Right renal pelvis (tissue), 4 donors: ENCODE measurements at regions not wholly inside any gene's neighbourhood (a gene's known extent, or its start where the extent isn't known, plus 50 kb on each side); places are given as distances from the start of the nearest gene placed in this dataset.
A peak's percentile ranks its signal among the peaks of the same experiment; 100 is the strongest.

Experiments used
- DNase-seq, 4 donors: peaks; one replicate each; pipeline ENCODE4 v3.0.0-alpha.2; 2013; ENCODE audit warnings: low read depth in 4 of 4, low spot score in 3 of 4, missing footprints in 1 of 4

DNA sequence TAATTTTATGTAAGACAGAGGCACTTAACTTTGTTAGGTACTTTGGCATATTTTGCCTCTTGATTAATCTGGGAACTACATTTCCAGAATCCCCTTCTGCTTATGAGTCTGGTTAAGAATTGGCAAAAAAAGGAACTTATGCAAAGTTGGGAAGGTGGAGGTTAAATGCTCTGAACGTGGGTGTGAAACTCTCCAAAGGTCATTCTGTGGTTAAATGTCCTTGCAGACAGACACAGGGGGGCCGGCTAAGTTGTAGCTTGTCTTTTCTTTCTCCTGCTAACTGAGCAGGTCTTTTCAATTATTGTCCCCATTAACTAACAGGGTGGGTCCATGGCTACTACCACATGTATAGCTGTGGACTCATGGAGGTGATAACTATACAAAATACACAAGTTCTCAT, 248.6 kb upstream of the NOVA1 start:
- no peak for DNase-seq

DNA sequence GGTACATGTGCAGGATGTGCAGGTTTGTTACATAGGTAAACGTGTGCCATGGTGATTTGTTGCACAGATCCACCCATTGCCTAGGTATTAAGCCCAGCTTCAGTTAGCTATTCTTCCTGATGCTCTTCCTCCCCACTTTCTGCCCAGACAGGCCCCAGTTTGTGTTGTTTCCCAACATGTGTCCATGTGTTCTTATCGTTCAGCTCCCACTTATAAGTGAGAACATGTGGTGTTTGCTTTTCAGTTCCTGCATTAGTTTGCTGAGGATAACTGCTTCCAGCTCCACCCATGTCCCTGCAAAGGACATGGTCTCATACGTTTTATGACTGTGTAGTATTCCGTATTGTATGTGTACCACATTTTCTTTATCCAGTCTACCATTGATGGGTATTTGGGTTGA, 251.7 kb upstream of the NOVA1 start:
- DNase-seq = no peak

DNA sequence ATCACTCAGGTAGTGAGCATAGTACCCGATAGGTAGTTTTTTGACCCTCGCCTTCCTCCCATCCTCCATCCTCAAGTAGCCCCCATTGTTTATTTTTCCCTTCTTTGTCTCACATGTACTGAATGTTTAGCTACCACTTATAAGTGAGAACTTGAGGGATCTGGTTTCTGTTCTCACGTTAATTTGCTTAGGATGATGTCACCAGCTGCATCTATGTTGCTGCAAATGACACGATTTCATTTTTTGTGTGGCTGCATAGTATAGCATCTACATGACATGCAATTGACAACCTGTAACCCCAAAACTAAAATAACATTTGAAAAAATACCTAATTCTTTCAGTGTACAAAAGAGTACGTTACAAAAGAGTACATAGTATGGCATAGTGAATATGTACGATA, 254.0 kb upstream of the NOVA1 start:
- no peak for DNase-seq

DNA sequence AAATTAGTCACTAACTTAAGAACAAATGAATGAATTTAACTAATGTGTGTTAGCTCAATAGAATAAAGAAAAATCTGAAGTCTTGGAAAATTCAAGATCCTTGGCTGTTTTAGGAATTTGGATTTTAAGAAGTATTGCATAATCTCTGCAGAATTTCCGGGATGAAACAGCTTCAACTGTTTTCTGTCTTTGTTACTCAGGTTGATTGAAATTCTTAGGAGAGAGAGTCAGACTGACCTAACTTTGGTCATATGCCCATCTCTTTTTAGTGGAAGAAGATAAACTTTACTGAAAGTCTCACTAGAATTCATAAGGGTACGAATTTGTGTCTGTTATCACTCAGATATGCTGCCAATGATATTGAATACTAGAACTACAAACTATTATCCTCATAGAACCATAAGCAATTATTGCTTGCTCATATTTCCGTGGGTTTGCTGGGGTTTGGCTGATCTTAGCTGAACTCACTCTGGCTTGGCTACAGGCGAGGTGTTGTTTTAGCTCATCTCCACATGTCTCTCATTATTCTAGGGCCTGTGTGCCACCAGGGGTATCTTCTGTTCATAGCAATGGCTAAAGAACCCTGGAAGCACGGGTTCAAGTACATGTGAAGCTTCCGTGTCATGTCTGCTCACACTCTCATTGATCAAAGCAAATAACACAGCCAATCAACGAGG, 257.4 kb upstream of the NOVA1 start:
- no peak for DNase-seq

DNA sequence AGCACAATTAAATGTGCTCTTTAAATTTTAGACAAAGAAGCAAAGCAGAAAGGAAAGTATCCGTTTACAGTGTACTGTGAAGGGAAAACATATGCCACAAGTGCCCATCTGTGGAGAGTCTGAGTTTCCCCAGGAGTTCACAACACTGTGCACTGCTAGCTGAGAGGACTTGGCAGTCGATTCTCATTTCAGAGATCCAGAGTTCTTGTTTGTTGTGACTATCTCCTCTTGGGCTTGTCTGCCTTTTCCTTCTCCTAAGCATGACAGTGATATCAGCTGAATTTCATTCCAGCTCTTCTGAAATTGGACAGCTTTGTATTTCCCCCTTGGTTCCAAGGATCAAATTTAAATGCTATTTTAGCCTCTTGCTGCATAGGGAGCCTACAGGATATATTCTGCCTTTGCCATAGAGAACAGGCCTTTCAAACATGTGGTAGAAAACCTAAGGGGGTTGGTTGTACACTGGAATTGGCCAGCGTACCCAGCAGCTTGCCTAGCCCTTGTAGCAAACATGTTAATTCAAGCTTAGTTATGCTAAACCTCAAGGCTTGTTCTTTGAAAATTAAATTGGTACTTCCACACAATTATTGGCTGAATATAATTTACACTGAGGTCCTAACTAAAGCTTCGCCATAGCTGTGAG, 259.2 kb upstream of the NOVA1 start:
- DNase-seq = no peak

DNA sequence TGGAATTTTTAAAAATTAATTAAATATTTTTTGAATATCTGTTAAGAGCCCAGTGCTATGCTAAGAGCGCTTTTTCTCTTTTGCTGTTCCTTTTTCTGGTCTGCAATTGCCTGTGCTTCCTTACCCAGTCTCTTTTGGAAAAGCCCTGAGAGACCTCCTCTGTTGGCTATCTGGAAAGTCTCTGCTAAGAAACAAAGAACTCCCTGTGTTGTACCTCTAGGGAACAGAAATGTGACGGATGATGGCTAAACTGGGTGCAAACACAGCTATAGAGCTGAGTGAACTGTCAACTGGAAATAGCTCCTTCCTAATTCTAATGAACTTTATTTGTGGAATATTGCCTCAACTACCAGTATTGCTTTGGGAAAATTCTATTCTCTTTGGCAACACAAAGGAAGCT, 261.6 kb upstream of the NOVA1 start:
- no peak for DNase-seq

DNA sequence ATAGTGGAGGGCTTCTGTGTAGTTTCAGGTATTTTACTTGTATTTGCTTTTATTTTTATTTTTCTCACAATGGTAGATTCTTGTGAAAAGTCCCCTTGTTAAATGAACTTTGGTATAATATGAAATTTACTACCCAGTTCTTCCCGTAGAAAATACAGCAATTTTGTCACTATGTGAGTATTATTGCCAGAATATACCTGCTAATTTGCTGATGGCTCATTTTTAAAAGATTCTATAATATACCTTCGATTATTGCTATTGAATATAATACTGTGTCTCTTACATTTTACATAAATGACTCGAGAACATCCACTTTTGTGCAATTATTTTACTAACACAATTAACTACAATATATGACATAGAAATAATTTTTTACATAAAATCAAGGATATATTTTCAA, 262.3 kb upstream of the NOVA1 start:
- DNase-seq = no peak

DNA sequence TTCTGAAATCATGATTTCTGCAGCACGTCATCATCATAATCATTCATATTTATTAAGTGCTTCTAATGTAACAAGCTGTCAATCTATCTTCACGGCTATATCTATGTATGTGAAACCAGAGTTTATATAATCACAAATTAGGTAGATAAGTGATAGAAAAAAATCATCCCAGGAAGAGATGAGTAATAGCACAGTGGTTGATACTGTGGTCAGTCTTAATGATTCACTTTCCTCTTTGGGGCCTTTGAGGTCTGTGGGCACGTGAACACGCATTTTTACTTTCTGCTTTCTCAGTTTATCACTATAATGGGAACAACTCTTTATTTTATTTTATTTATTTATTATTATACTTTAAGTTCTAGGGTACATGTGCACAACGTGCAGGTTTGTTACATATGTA, 265.9 kb upstream of the NOVA1 start:
- DNase-seq = no peak

DNA sequence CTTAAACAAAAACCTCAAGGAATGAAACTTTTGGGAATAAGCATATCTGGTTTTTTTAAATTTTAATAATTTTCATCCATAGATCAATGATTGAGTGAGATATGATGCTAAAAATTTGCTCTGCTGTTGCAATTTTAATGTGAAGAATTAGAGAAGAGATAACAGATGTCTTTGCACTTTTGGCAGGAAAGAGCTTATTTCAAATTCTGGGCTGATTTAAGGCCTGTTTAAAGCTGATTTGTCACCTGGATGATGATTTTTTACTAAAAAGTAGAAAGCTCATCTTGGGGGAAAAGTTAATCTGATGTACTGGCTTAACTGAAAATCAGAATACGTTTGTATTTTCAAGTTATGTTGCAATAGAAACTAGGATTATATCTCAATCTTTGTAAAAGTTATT, 268.9 kb upstream of the NOVA1 start:
- no peak for DNase-seq

DNA sequence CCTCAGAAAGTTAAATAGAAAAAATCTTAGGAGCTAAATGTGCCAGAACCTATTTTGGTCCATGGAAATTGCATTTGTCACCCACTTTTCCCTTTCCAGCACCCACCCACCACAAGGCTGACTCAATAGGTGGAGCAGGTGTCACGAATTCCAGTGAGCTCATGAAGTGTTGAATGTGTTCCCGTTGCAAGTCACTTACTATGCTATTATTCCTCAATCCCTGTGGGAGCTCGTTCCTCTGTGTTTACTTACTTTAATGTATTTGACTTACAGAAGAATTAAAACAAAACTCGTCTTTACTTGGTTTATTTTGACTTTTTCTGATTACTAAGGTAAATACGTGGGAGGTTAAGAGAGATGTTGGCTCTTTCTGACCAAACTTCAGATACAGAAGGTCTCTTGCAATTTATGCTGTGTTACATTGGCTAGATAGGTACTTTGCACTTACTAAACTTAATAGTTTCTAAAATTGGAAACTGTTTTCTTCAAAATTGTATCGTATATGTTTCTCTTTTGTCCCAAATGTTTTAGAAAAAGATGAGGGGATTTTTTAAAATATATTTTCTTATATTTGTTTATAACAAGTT, 269.4 kb upstream of the NOVA1 start:
- no peak for DNase-seq

DNA sequence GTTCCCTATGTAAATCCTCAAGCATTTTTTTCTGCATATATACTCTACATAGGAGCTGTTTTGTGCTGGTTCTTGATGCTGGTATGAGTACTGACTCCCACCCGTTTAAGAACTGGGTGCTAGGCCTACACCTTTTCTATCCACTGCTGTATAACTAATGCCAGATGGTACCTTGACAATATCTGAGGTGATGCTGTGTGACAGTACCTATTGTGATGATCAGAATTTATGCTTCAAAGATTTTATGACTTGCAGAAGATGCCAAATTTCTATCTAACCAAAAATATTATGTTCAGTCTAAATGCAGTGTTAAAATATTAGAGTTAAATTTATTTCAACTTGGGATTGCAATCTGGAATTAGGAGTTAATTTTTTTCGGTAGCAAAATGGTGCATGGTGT, 272.3 kb upstream of the NOVA1 start:
- no peak for DNase-seq

DNA sequence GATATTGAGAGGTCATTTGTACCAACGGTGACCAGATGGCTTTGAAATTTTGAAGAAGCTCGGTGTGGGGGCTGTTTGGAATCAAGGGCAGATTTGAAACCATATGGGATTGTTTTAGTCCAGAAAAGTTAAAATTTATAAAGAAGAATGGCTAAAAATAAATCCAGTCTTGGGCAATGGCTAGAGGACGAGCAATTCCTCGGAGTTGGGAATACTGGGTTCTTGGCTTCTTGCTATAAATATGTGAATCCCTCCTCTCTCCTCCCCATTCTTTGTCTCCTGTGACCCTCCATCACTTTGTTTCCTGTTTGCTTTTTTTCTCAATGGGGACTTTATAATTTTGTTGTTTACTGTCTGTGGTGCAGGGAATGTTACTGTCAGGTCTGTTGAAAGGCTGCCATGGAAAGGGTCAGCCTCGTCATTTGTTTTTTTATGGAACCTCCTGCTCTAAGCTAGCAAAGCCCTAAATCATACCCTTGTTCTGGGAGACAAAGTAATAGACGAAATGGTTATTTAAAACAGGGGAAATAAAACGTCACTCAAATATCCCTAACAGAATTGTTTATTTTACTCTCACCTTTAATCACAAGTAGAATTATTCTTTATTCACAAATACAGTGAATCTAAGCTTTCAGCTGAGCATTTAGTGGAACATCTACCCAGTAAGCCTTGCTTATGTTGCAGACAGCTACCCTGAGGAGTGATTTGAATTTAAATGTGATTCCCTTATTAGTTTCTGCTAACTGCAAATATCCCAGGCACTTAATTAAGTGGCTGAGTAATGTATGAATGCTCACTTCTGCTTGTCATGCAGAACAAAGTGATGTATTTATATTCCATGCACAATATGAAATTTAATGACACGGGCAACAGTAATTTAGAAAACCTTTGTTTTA, 273.1 kb upstream of the NOVA1 start:
- no peak for DNase-seq

DNA sequence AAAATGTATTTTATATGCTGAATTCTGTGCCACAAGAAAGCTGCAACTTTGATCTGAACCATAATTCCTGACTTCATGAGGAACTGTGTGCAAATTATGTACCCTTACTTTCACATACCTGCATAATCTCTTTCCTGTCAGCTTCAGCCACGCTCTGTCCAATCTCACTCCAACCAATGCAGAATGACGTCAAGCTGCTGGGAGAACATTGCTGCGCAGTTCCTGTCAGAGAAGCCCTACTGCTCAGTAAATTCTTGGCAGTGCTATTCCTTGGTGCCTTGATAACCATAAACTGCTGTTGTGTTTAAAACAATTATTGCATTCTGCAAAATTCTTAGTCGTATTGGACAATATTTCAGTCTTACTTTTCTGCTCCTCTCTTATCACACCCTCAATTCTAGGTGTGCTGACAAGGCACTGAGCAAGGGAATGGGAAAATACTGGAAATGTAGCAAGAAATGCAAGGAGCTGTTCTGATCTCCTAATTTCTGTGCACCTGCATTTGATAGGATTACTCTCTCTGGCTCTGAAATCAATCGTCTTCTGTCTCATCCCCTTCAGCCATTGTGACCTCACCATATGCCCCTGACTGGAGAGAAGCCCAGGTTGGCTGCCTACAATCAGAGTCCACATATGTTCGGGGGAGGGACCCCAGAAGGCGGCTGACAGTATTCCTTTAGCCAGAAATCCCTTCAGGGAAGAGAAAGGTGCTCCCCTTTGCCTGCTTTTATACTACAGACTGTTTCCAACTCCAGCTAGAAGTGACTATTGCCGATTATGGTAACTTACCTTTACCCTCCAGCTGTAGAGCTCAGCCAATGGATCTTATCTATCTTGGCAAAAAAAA, 274.9 kb upstream of the NOVA1 start:
- DNase-seq = no peak

DNA sequence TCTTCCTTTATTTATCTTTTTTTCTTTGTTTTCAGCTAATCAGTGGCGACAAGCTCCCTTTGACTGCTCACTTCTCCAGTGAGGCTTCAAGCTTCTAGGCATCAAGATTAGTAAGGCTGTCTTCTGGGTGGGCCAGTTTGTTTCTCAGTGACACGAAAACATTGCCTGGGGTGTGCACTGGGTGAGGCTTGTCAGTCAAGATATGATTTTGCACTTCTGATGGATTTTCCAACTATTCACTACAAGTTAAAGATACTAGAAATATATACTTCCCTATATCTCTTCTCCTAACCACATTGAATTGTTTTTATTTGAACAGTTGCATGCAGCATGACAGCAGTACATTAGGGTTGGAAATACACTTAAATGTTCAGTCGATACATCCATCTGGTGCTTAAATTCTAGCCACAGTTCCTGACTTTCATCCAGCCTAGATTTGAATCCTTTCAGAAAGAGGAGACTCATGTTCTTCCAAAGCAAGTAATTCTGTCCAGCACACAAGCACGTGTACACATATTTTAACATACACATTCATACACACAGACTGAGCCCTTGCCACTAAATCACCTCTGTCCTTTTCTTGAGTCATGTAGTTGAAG, 275.6 kb upstream of the NOVA1 start:
- DNase-seq = no peak

DNA sequence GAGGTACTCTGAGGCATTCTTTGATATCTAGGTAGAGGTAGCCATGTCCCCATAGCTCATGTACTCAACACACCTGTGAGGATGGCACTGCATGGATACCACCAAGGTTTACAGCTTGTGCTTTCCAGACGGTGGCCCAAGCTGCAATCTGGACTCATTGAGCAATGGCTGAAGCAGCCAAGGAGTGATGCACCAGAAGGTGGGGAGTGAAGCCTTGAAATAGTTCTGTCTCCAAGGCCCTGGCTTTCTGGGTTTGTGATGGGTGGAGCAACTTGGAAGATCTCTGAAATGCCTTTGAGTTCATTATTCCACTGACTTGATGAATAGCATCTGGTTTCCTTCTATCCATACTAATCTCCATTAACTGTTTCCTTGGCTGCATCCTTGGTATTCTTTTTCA, 290.0 kb upstream of the NOVA1 start:
- no peak for DNase-seq

DNA sequence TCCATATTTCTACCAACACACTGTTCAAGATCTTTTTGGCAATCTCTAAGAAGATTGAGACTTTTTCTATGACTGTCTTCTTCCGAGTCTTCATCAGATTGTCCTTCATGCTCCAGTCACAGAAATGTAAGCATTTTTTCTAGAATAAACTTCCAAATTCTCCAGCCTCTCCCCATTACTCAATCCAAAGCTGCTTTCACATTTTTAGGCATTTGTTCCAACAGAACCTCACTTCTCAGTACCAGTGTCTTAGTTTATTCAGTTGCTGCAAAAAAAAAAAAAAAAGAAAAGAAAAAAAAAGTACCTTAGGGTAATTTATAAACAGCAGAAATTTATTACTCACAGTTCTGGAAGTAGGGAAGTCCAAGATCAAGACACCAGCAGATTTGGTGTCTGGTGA, 290.8 kb upstream of the NOVA1 start:
- DNase-seq = no peak

DNA sequence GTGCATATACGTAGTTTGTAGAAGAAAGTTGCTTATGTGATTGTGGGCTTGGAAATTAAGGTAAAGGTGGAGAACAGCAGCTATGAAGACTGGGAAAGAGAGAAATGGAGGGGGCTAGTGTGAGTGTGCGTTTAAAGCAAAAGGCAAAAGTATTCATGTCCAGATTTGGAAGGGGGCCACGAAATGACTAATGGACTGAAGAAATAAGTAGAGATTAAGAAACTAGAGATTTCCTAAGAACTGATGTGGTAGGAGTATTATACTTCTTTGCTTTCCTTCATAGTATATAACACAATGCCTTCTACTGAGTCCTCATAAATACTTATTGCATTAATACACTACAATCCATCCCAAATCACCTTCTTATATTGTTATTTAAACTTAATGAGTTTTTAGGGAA, 298.6 kb upstream of the NOVA1 start:
- DNase-seq = no peak

DNA sequence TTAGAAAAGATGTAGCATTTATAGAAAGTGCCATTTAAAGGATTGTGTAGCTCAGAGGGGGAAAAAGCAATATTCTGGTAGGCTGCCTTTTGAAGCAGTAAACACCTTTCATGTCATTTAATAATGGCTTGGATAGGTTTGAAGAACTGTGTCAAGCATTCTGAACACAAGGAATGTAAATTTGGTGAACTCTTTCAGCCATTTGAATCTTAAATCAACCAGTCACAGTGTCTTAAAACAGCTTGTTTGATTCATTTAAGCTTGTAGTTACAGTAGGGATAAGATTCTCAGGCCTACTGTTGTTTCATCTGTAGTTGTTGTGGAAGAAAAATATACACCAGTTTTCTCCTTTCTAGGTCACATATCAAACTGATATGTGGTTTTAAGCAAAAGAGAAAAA, 299.4 kb upstream of the NOVA1 start:
- DNase-seq = peak in 1 of 4 donors; percentile 16

DNA sequence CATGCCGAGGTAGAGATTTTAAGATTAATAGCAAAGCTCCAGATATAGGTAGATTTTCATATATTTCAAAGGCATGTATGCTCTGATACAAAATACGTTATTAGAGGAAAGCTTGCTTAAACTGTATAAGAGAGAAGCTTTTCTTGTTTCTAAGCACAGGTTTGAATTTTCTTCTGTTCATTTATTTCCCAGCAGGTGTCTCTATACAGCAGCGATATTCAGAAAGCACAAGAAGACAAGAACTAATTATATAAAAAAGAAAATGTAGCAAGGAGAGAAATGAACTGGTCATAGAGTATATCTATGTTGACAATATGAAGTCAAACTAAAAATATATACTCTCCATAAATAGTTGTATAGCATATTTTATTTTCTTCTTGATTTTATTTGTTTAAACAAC, 307.4 kb upstream of the NOVA1 start:
- DNase-seq = no peak

DNA sequence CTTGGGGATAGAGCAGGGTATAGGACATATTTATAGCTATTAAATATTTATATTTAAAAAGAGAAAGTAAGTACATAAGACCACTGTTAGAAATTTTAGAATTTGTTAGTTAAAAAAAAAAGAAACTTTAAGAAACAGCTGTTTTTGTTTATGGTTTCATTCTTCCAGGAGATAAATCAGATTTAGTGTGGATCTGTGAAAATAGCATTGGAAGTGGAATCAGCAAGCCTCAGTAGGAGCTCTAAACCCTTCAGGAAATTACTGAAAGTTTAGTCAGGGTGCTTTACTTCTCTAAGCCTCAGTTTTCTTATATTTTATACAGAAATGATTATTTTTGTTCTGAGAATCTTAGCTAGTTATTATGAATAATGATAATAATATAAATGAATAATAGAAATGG, 316.0 kb upstream of the NOVA1 start:
- no peak for DNase-seq
